SU-DHL-6 (cell line): ENCODE measurements at regions not wholly inside any gene's neighbourhood (a gene's known extent, or its start where the extent isn't known, plus 50 kb on each side); places are given as distances from the start of the nearest gene placed in this dataset.

Experiments
- CTCF ChIP-seq: fragments of 200-600 bp; sonication (generic); IDR thresholded peaks from one replicate; pipeline ENCODE4 v1.5.1; 2017; ENCODE audit warnings: antibody characterized with exemption, mild to moderate bottlenecking, low read length, moderate library complexity; ENCODE audit not compliant: insufficient read depth, poor library complexity, severe bottlenecking
- EZH2phosphoT487 ChIP-seq: fragments of 200-600 bp; sonication (generic), shearing (Covaris generic); conservative IDR thresholded peaks from 2 replicates; pipeline ENCODE4 v1.6.1; 2018; ENCODE audit warnings: mild to moderate bottlenecking, antibody characterized with exemption, low read length, moderate library complexity, mixed read lengths

- no peak for TF ChIP-seq CTCF
- no peak for TF ChIP-seq EZH2phosphoT487
These were observed 109.6 kb upstream of the CNTLN start for GRCh38 chr9:17025281-17025680.
